ENCODE measurements at regions not wholly inside any gene's neighbourhood (a gene's known extent, or its start where the extent isn't known, plus 50 kb on each side); places are given as distances from the start of the nearest gene placed in this dataset.

- no peak for DNase-seq (ENCODE audit: low read depth in 2 of 2, low spot score in 1 of 2)
Observed at GRCh38 chr2:13576406-13577036, 859.8 kb downstream of the TRIB2 start.

GRCh38 chr2:13578547-13578946, 861.8 kb downstream of the TRIB2 start:
- no peak for DNase-seq (ENCODE audit: low read depth in 2 of 2, low spot score in 1 of 2)

- no peak for DNase-seq (ENCODE audit: low read depth in 2 of 2, low spot score in 1 of 2)
Observed at GRCh38 chr2:13581471-13581870, 864.7 kb downstream of the TRIB2 start.

- no peak for DNase-seq (ENCODE audit: low read depth in 2 of 2, low spot score in 1 of 2)
Observed at GRCh38 chr2:13583609-13584008, 866.9 kb downstream of the TRIB2 start.

GRCh38 chr2:13584020-13584419, 867.3 kb downstream of the TRIB2 start:
- no peak for DNase-seq (ENCODE audit: low read depth in 2 of 2, low spot score in 1 of 2)

- DNase-seq (ENCODE audit: low read depth in 2 of 2, low spot score in 1 of 2), result no peak
Observed at GRCh38 chr2:13585732-13586131, 869.0 kb downstream of the TRIB2 start.

- DNase-seq (ENCODE audit: low read depth in 2 of 2, low spot score in 1 of 2), result no peak
Observed at GRCh38 chr2:13596233-13596632, 879.5 kb downstream of the TRIB2 start.

- DNase-seq (ENCODE audit: low read depth in 2 of 2, low spot score in 1 of 2), result no peak
Observed at GRCh38 chr2:13597176-13597575, 880.4 kb downstream of the TRIB2 start.

GRCh38 chr2:13601506-13601905, 884.8 kb downstream of the TRIB2 start:
- DNase-seq (ENCODE audit: low read depth in 2 of 2, low spot score in 1 of 2), result no peak

- DNase-seq (ENCODE audit: low read depth in 2 of 2, low spot score in 1 of 2), result no peak
Observed at GRCh38 chr2:13604951-13605661, 888.4 kb downstream of the TRIB2 start.

- no peak for DNase-seq (ENCODE audit: low read depth in 2 of 2, low spot score in 1 of 2)
Observed at GRCh38 chr2:13607139-13607538, 890.4 kb downstream of the TRIB2 start.

GRCh38 chr2:13611939-13612338, 895.2 kb downstream of the TRIB2 start:
- no peak for DNase-seq (ENCODE audit: low read depth in 2 of 2, low spot score in 1 of 2)

GRCh38 chr2:13616059-13616458, 899.3 kb downstream of the TRIB2 start:
- no peak for DNase-seq (ENCODE audit: low read depth in 2 of 2, low spot score in 1 of 2)

- no peak for DNase-seq (ENCODE audit: low read depth in 2 of 2, low spot score in 1 of 2)
Observed at GRCh38 chr2:13616616-13617015, 899.9 kb downstream of the TRIB2 start.

- no peak for DNase-seq (ENCODE audit: low read depth in 2 of 2, low spot score in 1 of 2)
Observed at GRCh38 chr2:13628122-13628521, 911.4 kb downstream of the TRIB2 start.

- no peak for DNase-seq (ENCODE audit: low read depth in 2 of 2, low spot score in 1 of 2)
Observed at GRCh38 chr2:13638181-13638580, 921.4 kb downstream of the TRIB2 start.

GRCh38 chr2:13649918-13650317, 933.2 kb downstream of the TRIB2 start:
- no peak for DNase-seq (ENCODE audit: low read depth in 2 of 2, low spot score in 1 of 2)

- no peak for DNase-seq (ENCODE audit: low read depth in 2 of 2, low spot score in 1 of 2)
Observed at GRCh38 chr2:13650586-13651180, 933.9 kb downstream of the TRIB2 start.

- DNase-seq (ENCODE audit: low read depth in 2 of 2, low spot score in 1 of 2), result no peak
Observed at GRCh38 chr2:13651684-13652131, 935.0 kb downstream of the TRIB2 start.

- DNase-seq (ENCODE audit: low read depth in 2 of 2, low spot score in 1 of 2), result no peak
Observed at GRCh38 chr2:13652531-13653313, 936.0 kb downstream of the TRIB2 start.

- no peak for DNase-seq (ENCODE audit: low read depth in 2 of 2, low spot score in 1 of 2)
Observed at GRCh38 chr2:13654416-13654815, 937.7 kb downstream of the TRIB2 start.

- no peak for DNase-seq (ENCODE audit: low read depth in 2 of 2, low spot score in 1 of 2)
Observed at GRCh38 chr2:13660231-13660630, 943.5 kb downstream of the TRIB2 start.

All from stimulated activated CD8-positive, alpha-beta memory T cell treated with anti-CD3 and anti-CD28 coated beads, Interleukin-4, amount 100 ng/mL, for 1 hour (primary cell).